Activated CD8-positive, alpha-beta memory T cell treated with anti-CD3 and anti-CD28 coated beads, Interleukin-2, amount 10 ng/mL, durations not matched to agents 7 days and 5 days (primary cell): ENCODE measurements at regions not wholly inside any gene's neighbourhood (a gene's known extent, or its start where the extent isn't known, plus 50 kb on each side); places are given as distances from the start of the nearest gene placed in this dataset.
"Not testable (repeated sequence)": the region's sequence is repeated elsewhere in the genome, so short reads cannot be mapped to it uniquely, and the experiment has no call there.

ENCODE experiments used
- ATAC-seq: fragments of 150-1000 bp; cut with Tn5 transposase; one replicate; pipeline ENCODE4 v1.10.0; 2021; ENCODE audit warnings: moderate library complexity
- CTCF ChIA-PET: fragments of 350-600 bp; sonication (Branson Sonifier 250); formaldehyde crosslinking; loops from one replicate; lab custom pipeline; 2021; ENCODE audit warnings: antibody characterized with exemption; lab: Charles Lee
- DNase-seq: peaks from one replicate; pipeline ENCODE4 v3.0.0-alpha.2; 2020
- H3K27ac Mint-ChIP-seq: one replicate; pipeline ENCODE4 v1.8.0; 2021; ENCODE audit warnings: mild to moderate bottlenecking, mixed read lengths
- H3K27me3 Mint-ChIP-seq: one replicate; pipeline ENCODE4 v1.8.0; 2021; ENCODE audit warnings: mixed read lengths
- H3K36me3 Mint-ChIP-seq: one replicate; pipeline ENCODE4 v1.8.0; 2021; ENCODE audit warnings: mild to moderate bottlenecking, mixed read lengths
- H3K4me1 Mint-ChIP-seq: one replicate; pipeline ENCODE4 v1.8.0; 2021; ENCODE audit warnings: mixed read lengths
- H3K4me3 Mint-ChIP-seq: one replicate; pipeline ENCODE4 v1.8.0; 2021; ENCODE audit warnings: mild to moderate bottlenecking, moderate library complexity, mixed read lengths
- H3K9me3 Mint-ChIP-seq: one replicate; pipeline ENCODE4 v1.8.0; 2022; ENCODE audit warnings: low read depth, mixed read lengths

GRCh38 chr16:26816885-26817571 is 249.7 kb upstream of the C16orf82 start:
- peak overlapping the region; percentile 60 for H3K27ac Mint-ChIP-seq
- no peaks in the 10 kb centered on the region for H3K36me3 Mint-ChIP-seq

GRCh38 chr16:26818393-26818792 is 248.3 kb upstream of the C16orf82 start:
- Mint-ChIP-seq H3K27ac (no peak overlapping the region), H3K4me1 (peaks cover 5% of the 10 kb centered on the region), H3K4me3 (no peak overlapping the region), H3K9me3 (no peaks in the 10 kb centered on the region), H3K36me3 (no peaks in the 10 kb centered on the region), H3K27me3 (no peaks in the 10 kb centered on the region)
- DNase-seq (peak; percentile 15), ATAC-seq (no peak)
- CTCF ChIA-PET: no interaction called here

More at GRCh38 chr16:26816885-26817571, 249.7 kb upstream of the C16orf82 start:
- Mint-ChIP-seq H3K9me3 (no peaks in the 10 kb centered on the region), H3K4me1 (peaks cover 5% of the 10 kb centered on the region), H3K27me3 (no peaks in the 10 kb centered on the region), H3K4me3 (no peak overlapping the region)
- CTCF ChIA-PET: no interaction called here
- DNase-seq: peak; percentile 42
- peak; percentile 51 for ATAC-seq

- ATAC-seq (no peak), DNase-seq (no peak)
- Mint-ChIP-seq H3K4me3 (no peak overlapping the region), H3K36me3 (no peaks in the 10 kb centered on the region), H3K4me1 (no peaks in the 10 kb centered on the region), H3K27me3 (peaks cover 2% of the 10 kb centered on the region), H3K9me3 (no peaks in the 10 kb centered on the region), H3K27ac (no peak overlapping the region)
- CTCF ChIA-PET: no interaction called here
These were observed 242.3 kb upstream of the C16orf82 start for GRCh38 chr16:26824469-26824868.

GRCh38 chr16:26826500-26826899 is 240.2 kb upstream of the C16orf82 start:
- no peaks in the 10 kb centered on the region for H3K9me3 Mint-ChIP-seq
- no peak overlapping the region for H3K27ac Mint-ChIP-seq
- H3K36me3 Mint-ChIP-seq: no peaks in the 10 kb centered on the region
- no peak for DNase-seq
- CTCF ChIA-PET: no interaction called here
- H3K4me3 Mint-ChIP-seq: no peak overlapping the region
- no peak for ATAC-seq
- H3K27me3 Mint-ChIP-seq: peaks cover 2% of the 10 kb centered on the region
- no peaks in the 10 kb centered on the region for H3K4me1 Mint-ChIP-seq

- CTCF ChIA-PET: no interaction called here
- H3K27ac Mint-ChIP-seq: no peak overlapping the region
- no peaks in the 10 kb centered on the region for H3K9me3 Mint-ChIP-seq
- H3K4me3 Mint-ChIP-seq: no peak overlapping the region
- no peaks in the 10 kb centered on the region for H3K36me3 Mint-ChIP-seq
- peaks cover 2% of the 10 kb centered on the region for H3K27me3 Mint-ChIP-seq
- ATAC-seq (no peak), DNase-seq (no peak)
- no peaks in the 10 kb centered on the region for H3K4me1 Mint-ChIP-seq
These were observed 239.3 kb upstream of the C16orf82 start for GRCh38 chr16:26827386-26827785.

- Mint-ChIP-seq H3K36me3 (no peaks in the 10 kb centered on the region), H3K4me1 (no peaks in the 10 kb centered on the region), H3K27ac (no peak overlapping the region), H3K27me3 (peaks cover 9% of the 10 kb centered on the region), H3K4me3 (no peak overlapping the region), H3K9me3 (no peaks in the 10 kb centered on the region)
- DNase-seq: no peak
- CTCF ChIA-PET: no interaction called here
- no peak for ATAC-seq
These were observed 236.1 kb upstream of the C16orf82 start for GRCh38 chr16:26830428-26831127.

- H3K36me3 Mint-ChIP-seq, ATAC-seq, H3K27ac Mint-ChIP-seq, H3K4me3 Mint-ChIP-seq, DNase-seq, H3K27me3 Mint-ChIP-seq, H3K9me3 Mint-ChIP-seq, CTCF ChIA-PET, H3K4me1 Mint-ChIP-seq: not testable (repeated sequence)
These were observed 230.6 kb upstream of the C16orf82 start for GRCh38 chr16:26836114-26836513.

- DNase-seq (no peak), ATAC-seq (no peak)
- Mint-ChIP-seq H3K4me1 (no peaks in the 10 kb centered on the region), H3K27me3 (no peaks in the 10 kb centered on the region), H3K9me3 (no peaks in the 10 kb centered on the region), H3K27ac (no peak overlapping the region), H3K4me3 (no peak overlapping the region), H3K36me3 (no peaks in the 10 kb centered on the region)
- CTCF ChIA-PET: no interaction called here
These were observed 227.8 kb upstream of the C16orf82 start for GRCh38 chr16:26838931-26839330.

- Mint-ChIP-seq H3K4me3 (no peak overlapping the region), H3K27me3 (no peaks in the 10 kb centered on the region), H3K9me3 (no peaks in the 10 kb centered on the region), H3K27ac (no peak overlapping the region), H3K36me3 (no peaks in the 10 kb centered on the region), H3K4me1 (no peaks in the 10 kb centered on the region)
- ATAC-seq (no peak), DNase-seq (no peak)
- CTCF ChIA-PET: no interaction called here
These were observed 226.0 kb upstream of the C16orf82 start for GRCh38 chr16:26840691-26841090.

- no peak for DNase-seq
- H3K4me1 Mint-ChIP-seq: no peaks in the 10 kb centered on the region
- H3K27me3 Mint-ChIP-seq: no peaks in the 10 kb centered on the region
- H3K4me3 Mint-ChIP-seq: no peak overlapping the region
- CTCF ChIA-PET: no interaction called here
- no peak overlapping the region for H3K27ac Mint-ChIP-seq
- peaks cover 4% of the 10 kb centered on the region for H3K36me3 Mint-ChIP-seq
- H3K9me3 Mint-ChIP-seq: peaks cover 15% of the 10 kb centered on the region
- ATAC-seq: no peak
These were observed 210.5 kb upstream of the C16orf82 start for GRCh38 chr16:26856271-26856670.

GRCh38 chr16:26856791-26857190 is 209.9 kb upstream of the C16orf82 start:
- CTCF ChIA-PET: no interaction called here
- no peak for ATAC-seq
- Mint-ChIP-seq H3K9me3 (peaks cover 17% of the 10 kb centered on the region), H3K27me3 (no peaks in the 10 kb centered on the region), H3K4me3 (no peak overlapping the region), H3K4me1 (no peaks in the 10 kb centered on the region), H3K36me3 (peaks cover 4% of the 10 kb centered on the region), H3K27ac (no peak overlapping the region)
- no peak for DNase-seq

GRCh38 chr16:26857371-26857770 is 209.4 kb upstream of the C16orf82 start:
- Mint-ChIP-seq H3K36me3 (peaks cover 4% of the 10 kb centered on the region), H3K9me3 (peaks cover 17% of the 10 kb centered on the region)

GRCh38 chr16:26860506-26860905 is 206.2 kb upstream of the C16orf82 start:
- H3K27me3 Mint-ChIP-seq: no peaks in the 10 kb centered on the region
- H3K4me3 Mint-ChIP-seq: no peak overlapping the region
- no peak for ATAC-seq
- H3K36me3 Mint-ChIP-seq: peaks cover 4% of the 10 kb centered on the region
- peaks cover 17% of the 10 kb centered on the region for H3K9me3 Mint-ChIP-seq
- H3K4me1 Mint-ChIP-seq: no peaks in the 10 kb centered on the region
- H3K27ac Mint-ChIP-seq: no peak overlapping the region
- CTCF ChIA-PET: no interaction called here
- DNase-seq: no peak

More at GRCh38 chr16:26857371-26857770, 209.4 kb upstream of the C16orf82 start:
- no peak overlapping the region for H3K4me3 Mint-ChIP-seq
- CTCF ChIA-PET: no interaction called here
- ATAC-seq: no peak
- no peaks in the 10 kb centered on the region for H3K27me3 Mint-ChIP-seq
- no peaks in the 10 kb centered on the region for H3K4me1 Mint-ChIP-seq
- DNase-seq: no peak
- no peak overlapping the region for H3K27ac Mint-ChIP-seq

GRCh38 chr16:26863931-26864330 is 202.8 kb upstream of the C16orf82 start:
- CTCF ChIA-PET: no interaction called here
- no peaks in the 10 kb centered on the region for H3K4me1 Mint-ChIP-seq
- H3K27me3 Mint-ChIP-seq: no peaks in the 10 kb centered on the region
- H3K36me3 Mint-ChIP-seq: peaks cover 4% of the 10 kb centered on the region
- no peak overlapping the region for H3K4me3 Mint-ChIP-seq
- H3K27ac Mint-ChIP-seq: no peak overlapping the region
- no peak for ATAC-seq
- H3K9me3 Mint-ChIP-seq: peaks cover 17% of the 10 kb centered on the region
- DNase-seq: no peak
